Right atrium auricular region (tissue), 2 donors: ENCODE measurements at regions not wholly inside any gene's neighbourhood (a gene's known extent, or its start where the extent isn't known, plus 50 kb on each side); places are given as distances from the start of the nearest gene placed in this dataset.

Source experiments
- DNase-seq: peaks from one replicate; pipeline ENCODE4 v3.0.0-alpha.2; 2019; ENCODE audit warnings: low spot score
- H3K27ac ChIP-seq, 2 donors: fragments of 200-600 bp; sonication (generic); 1 replicate in 1 of 2; 2 replicates in 1 of 2; pipeline ENCODE4 v1.5.1; 2016 to 2019
- H3K27me3 ChIP-seq, 2 donors: fragments of 200-600 bp; sonication (generic); one replicate each; pipeline versions ENCODE4 v1.5.1 to v1.6.0; 2017 to 2019
- H3K36me3 ChIP-seq: fragments of 200-600 bp; sonication (generic); one replicate; pipeline ENCODE4 v1.5.1; 2016
- H3K4me1 ChIP-seq, 2 donors: fragments of 200-600 bp; sonication (generic); one replicate each; pipeline versions ENCODE4 v1.5.1 to v1.6.0; 2017 to 2019
- H3K4me3 ChIP-seq, 2 donors: fragments of 200-600 bp; sonication (generic); 1 replicate in 1 of 2; 2 replicates in 1 of 2; pipeline ENCODE4 v1.5.1; 2017 to 2019; ENCODE audit warnings: mild to moderate bottlenecking in 1 of 2, moderate library complexity in 1 of 2
- H3K9me3 ChIP-seq, 2 donors: fragments of 200-600 bp; sonication (generic); one replicate each; pipeline ENCODE4 v1.5.1; 2019
- CTCF ChIP-seq, 2 donors: fragments of 200-600 bp; sonication (generic); IDR thresholded peaks; one replicate each; pipeline ENCODE4 v1.5.1; 2019; ENCODE audit warnings: antibody characterized with exemption in 2 of 2

- H3K36me3 ChIP-seq = no peaks in the 10 kb centered on the region
- DNase-seq = no peak
- no peak overlapping the region for H3K27ac ChIP-seq
- TF ChIP-seq CTCF (IDR thresholded peaks at IDR 0.05) = no peak
- no peaks in the 10 kb centered on the region for H3K27me3 ChIP-seq
- H3K9me3 ChIP-seq = peaks cover 0 to 13% of the 10 kb centered on the region in 2 donors
- no peak overlapping the region for H3K4me3 ChIP-seq
- H3K4me1 ChIP-seq = no peaks in the 10 kb centered on the region
Observed at GRCh38 chr3:29100292-29100691, 180.6 kb upstream of the RBMS3 start.

- DNase-seq = no peak
- no peak overlapping the region for H3K27ac ChIP-seq
- H3K4me1 ChIP-seq = no peaks in the 10 kb centered on the region
- TF ChIP-seq CTCF (IDR thresholded peaks at IDR 0.05) = no peak
- H3K4me3 ChIP-seq = no peak overlapping the region
- H3K9me3 ChIP-seq = no peaks in the 10 kb centered on the region
- H3K36me3 ChIP-seq = no peaks in the 10 kb centered on the region
- no peaks in the 10 kb centered on the region for H3K27me3 ChIP-seq
Observed at GRCh38 chr3:29128001-29128400, 152.9 kb upstream of the RBMS3 start.

GRCh38 chr3:29137601-29138000 lies 143.3 kb upstream of the RBMS3 start:
- no peak overlapping the region for H3K4me3 ChIP-seq
- no peak for DNase-seq
- H3K27ac ChIP-seq = no peak overlapping the region
- no peaks in the 10 kb centered on the region for H3K27me3 ChIP-seq
- no peaks in the 10 kb centered on the region for H3K9me3 ChIP-seq
- H3K36me3 ChIP-seq = no peaks in the 10 kb centered on the region
- TF ChIP-seq CTCF (IDR thresholded peaks at IDR 0.05) = no peak
- H3K4me1 ChIP-seq = peaks cover 0 to 8% of the 10 kb centered on the region in 2 donors

GRCh38 chr3:29138171-29138570 lies 142.7 kb upstream of the RBMS3 start:
- Histone ChIP-seq H3K27me3 (no peaks in the 10 kb centered on the region), H3K9me3 (no peaks in the 10 kb centered on the region), H3K27ac (no peak overlapping the region), H3K4me3 (no peak overlapping the region), H3K36me3 (no peaks in the 10 kb centered on the region), H3K4me1 (peaks cover 0 to 8% of the 10 kb centered on the region in 2 donors)
- TF ChIP-seq CTCF (IDR thresholded peaks at IDR 0.05) = no peak
- DNase-seq = no peak

GRCh38 chr3:29140666-29141065 lies 140.2 kb upstream of the RBMS3 start:
- H3K4me1 ChIP-seq = peaks cover 0 to 15% of the 10 kb centered on the region in 2 donors
- no peak for TF ChIP-seq CTCF (IDR thresholded peaks at IDR 0.05)
- H3K36me3 ChIP-seq = no peaks in the 10 kb centered on the region
- no peak for DNase-seq
- H3K4me3 ChIP-seq = no peak overlapping the region
- peak overlapping the region; percentile 24 to 37 for H3K27ac ChIP-seq
- H3K27me3 ChIP-seq = no peaks in the 10 kb centered on the region
- no peaks in the 10 kb centered on the region for H3K9me3 ChIP-seq

GRCh38 chr3:29141197-29141917 lies 139.5 kb upstream of the RBMS3 start:
- no peak for DNase-seq
- Histone ChIP-seq H3K36me3 (no peaks in the 10 kb centered on the region), H3K27ac (peak overlapping the region; percentile 24 to 37), H3K4me3 (no peak overlapping the region), H3K27me3 (no peaks in the 10 kb centered on the region), H3K9me3 (no peaks in the 10 kb centered on the region), H3K4me1 (peaks cover 0 to 15% of the 10 kb centered on the region in 2 donors)
- no peak for TF ChIP-seq CTCF (IDR thresholded peaks at IDR 0.05)
